GM12872 (cell line): ENCODE measurements at regions not wholly inside any gene's neighbourhood (a gene's known extent, or its start where the extent isn't known, plus 50 kb on each side); places are given as distances from the start of the nearest gene placed in this dataset.

Source experiments
- CTCF ChIP-seq: IDR thresholded peaks from 3 replicates; pipeline ENCODE4 v1.5.1; 2011; ENCODE audit warnings: low read depth, mild to moderate bottlenecking, low read length, moderate library complexity; ENCODE audit not compliant: insufficient read depth

DNA sequence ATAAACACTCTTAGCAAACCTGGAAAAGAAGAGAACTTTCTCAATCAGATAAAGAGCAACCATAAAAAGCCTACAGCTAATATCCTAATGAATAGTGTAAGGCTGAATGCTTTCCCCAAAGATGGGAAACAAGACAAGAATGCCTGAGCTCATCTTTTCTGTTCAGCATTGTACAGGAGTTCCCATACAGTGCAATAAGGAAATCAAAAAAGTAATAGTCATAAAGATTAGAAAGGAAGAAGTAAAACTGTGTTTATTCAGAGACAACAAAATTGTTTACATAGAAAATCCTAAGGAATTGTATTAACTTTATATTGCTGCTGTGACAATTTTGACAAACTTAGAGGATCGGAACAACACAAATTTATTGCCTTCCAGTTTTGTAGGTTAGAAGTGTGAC is 330.7 kb upstream of the SLC24A2 start:
- TF ChIP-seq CTCF: no peak

DNA sequence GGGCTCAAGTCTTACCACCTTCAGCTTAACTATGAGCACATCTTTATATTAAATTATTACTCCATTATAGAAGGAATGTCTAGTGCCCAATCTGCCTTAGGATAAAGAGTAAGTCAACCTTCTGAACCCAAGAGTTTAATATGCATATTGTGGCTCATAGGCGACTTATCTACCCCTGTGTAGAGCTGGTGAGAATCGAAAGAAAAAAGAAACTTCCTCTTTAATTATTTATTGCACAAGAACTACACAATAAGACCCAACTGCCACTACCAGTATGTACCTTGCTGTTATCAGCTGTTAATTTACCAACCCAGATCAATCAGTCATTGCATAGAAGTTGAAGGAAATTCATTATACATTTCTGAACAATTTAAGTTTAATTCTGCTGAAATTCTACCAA is 329.1 kb upstream of the SLC24A2 start:
- TF ChIP-seq CTCF: no peak

- TF ChIP-seq CTCF: no peak
Observed at GRCh38 chr9:20117482-20117881, 328.6 kb upstream of the SLC24A2 start.

DNA sequence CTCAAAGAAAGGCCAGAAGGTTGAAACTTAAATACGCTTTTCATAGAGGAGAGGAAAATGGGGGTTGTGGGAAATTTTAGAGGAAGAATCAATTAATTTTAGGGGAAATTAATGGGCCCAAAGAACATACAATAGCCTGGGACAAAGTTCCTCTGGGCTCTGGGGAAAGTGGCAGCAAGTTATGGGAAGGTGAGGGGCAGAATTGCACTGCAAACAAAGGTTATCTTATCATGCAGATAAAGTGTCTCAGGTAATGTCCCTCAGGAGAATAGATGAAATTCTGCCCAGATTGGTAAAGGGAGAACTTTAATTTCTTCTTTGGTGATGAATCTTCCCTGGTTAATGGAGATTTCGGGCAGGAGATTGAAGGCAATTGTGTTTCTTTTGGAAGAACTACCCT is 326.1 kb upstream of the SLC24A2 start:
- TF ChIP-seq CTCF: no peak

DNA sequence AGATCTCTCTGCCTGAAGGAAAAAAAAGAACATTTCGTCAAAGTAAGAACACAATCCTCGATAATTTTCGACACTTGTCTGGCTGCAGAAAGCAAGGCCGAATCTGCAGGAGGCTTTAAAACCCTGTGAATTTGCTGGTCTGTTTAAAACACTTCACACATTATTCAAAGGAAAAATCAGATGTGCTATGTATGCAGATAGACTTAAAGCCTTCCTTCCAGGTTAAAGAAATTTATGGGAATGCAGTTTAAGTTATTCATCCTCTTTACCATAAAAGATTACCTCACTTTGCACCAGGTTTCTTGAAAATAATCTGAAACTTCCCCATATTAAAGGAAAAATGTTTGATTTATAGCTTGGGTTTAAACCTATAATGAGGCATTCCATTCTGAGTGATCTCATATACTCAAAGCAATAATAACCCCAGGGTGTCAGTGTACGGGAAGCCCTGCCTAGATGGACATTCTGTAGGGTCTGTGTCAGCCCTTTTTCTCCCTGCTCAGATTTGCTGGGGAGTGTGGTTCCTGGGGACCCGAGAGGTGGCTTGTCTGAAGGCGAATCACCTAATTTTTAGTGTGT is 323.5 kb upstream of the SLC24A2 start:
- TF ChIP-seq CTCF: no peak

GRCh38 chr9:20111173-20111843 is 322.5 kb upstream of the SLC24A2 start:
- TF ChIP-seq CTCF: no peak

- no peak for TF ChIP-seq CTCF
Observed at GRCh38 chr9:20095430-20096092, 306.7 kb upstream of the SLC24A2 start.
